Common myeloid progenitor, CD34-positive (primary cell): ENCODE measurements at regions not wholly inside any gene's neighbourhood (a gene's known extent, or its start where the extent isn't known, plus 50 kb on each side); places are given as distances from the start of the nearest gene placed in this dataset.
A peak's percentile ranks its signal among the peaks of the same experiment; 100 is the strongest.
"Not testable (repeated sequence)": the region's sequence is repeated elsewhere in the genome, so short reads cannot be mapped to it uniquely, and the experiment has no call there.

Experiments
- CTCF ChIA-PET: fragments of 350-600 bp; sonication (Branson Sonifier 250); formaldehyde crosslinking; loops from one replicate; lab custom pipeline; 2021; ENCODE audit warnings: antibody characterized with exemption; lab: Charles Lee
- POLR2A ChIA-PET: fragments of 350-600 bp; sonication (Branson Sonifier 250); formaldehyde crosslinking; loops from one replicate; lab custom pipeline; 2021; ENCODE audit warnings: antibody characterized with exemption; lab: Charles Lee
- DNase-seq, 3 donors: peaks; one replicate each; pipeline versions ENCODE4 v3.0.0 to v3.0.0-alpha.2; 2013
- H3K27ac ChIP-seq, 2 experiments: 1 replicate in 1 of 2; 2 replicates in 1 of 2; pipeline ENCODE4 v1.7.0; 2013; ENCODE audit warnings: inconsistent platforms in 2 of 2, low read length in 2 of 2, mild to moderate bottlenecking in 2 of 2, low read depth in 1 of 2, moderate library complexity in 1 of 2; ENCODE audit not compliant: severe bottlenecking in 2 of 2, insufficient read depth in 1 of 2, poor library complexity in 1 of 2
- H3K27me3 ChIP-seq, 5 experiments: replicated peaks in 2 of 5; 1 replicate in 3 of 5; 2 replicates in 2 of 5; pipeline versions ENCODE4 v1.6.1 to v1.7.0; 2013; ENCODE audit warnings: low read length in 4 of 5, mild to moderate bottlenecking in 2 of 5, moderate library complexity in 2 of 5, inconsistent platforms in 1 of 5; ENCODE audit not compliant: insufficient read depth in 5 of 5, control insufficient read depth in 4 of 5
- H3K36me3 ChIP-seq, 4 experiments: 1 replicate in 2 of 4; 2 replicates in 2 of 4; pipeline versions ENCODE4 v1.6.1 to v1.7.0; 2013; ENCODE audit warnings: low read length in 3 of 4, control low read depth in 1 of 4, mild to moderate bottlenecking in 1 of 4; ENCODE audit not compliant: control insufficient read depth in 4 of 4, insufficient read depth in 4 of 4
- H3K4me1 ChIP-seq, 4 experiments: 1 replicate in 3 of 4; 2 replicates in 1 of 4; pipeline versions ENCODE4 v1.6.1 to v1.7.1; 2013; ENCODE audit warnings: low read length in 3 of 4, mild to moderate bottlenecking in 3 of 4, control low read depth in 1 of 4, inconsistent platforms in 1 of 4, moderate library complexity in 1 of 4; ENCODE audit not compliant: control insufficient read depth in 4 of 4, insufficient read depth in 4 of 4; ENCODE audit errors: control extremely low read depth in 1 of 4
- H3K4me3 ChIP-seq, 7 experiments: 1 replicate in 4 of 7; 2 replicates in 3 of 7; pipeline versions ENCODE4 v1.5.1 to v1.7.0; 2013; ENCODE audit warnings: mild to moderate bottlenecking in 7 of 7, low read length in 6 of 7, moderate library complexity in 6 of 7, inconsistent platforms in 2 of 7, low read depth in 2 of 7, control low read depth in 1 of 7; ENCODE audit not compliant: insufficient read depth in 4 of 7, control insufficient read depth in 1 of 7; ENCODE audit errors: extremely low read depth in 1 of 7
- H3K9me3 ChIP-seq, 5 experiments: 1 replicate in 4 of 5; 2 replicates in 1 of 5; pipeline versions ENCODE4 v1.6.1 to v1.7.1; 2013; ENCODE audit warnings: low read length in 4 of 5, mild to moderate bottlenecking in 2 of 5, inconsistent platforms in 1 of 5, low read depth in 1 of 5, moderate library complexity in 1 of 5; ENCODE audit not compliant: control insufficient read depth in 4 of 5, insufficient read depth in 2 of 5; ENCODE audit errors: control extremely low read depth in 1 of 5
- WGBS: methylation state at CpG from one replicate; pipeline ENCODE4 v1.1.5; 2013; ENCODE audit not compliant: insufficient coverage; 5-methylcytosine and 5-hydroxymethylcytosine counted together

DNA sequence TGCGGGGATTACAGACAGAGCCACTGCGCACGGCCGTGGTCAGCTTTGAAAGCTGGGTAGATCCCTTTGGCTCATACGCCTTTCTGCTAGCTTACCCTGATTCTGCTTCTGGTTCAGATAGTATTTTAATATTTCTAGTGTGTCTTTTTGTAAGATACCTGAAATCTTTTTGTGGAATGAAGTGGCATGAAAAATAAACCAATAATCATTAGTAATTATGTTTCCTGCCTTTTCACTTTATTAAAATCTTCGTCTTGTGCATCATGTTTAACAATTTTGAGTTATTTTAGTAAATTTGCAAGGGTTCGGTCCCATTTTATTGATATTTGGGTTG is 82.5 kb upstream of the TNK2 start:
- H3K4me3 ChIP-seq = peak overlapping the region; percentile 39 to 84 (median 77)
- H3K27ac ChIP-seq = peak overlapping the region in 1 of 2 experiments; percentile 77
- H3K9me3 ChIP-seq, CTCF ChIA-PET, POLR2A ChIA-PET, H3K36me3 ChIP-seq, DNase-seq, H3K4me1 ChIP-seq, H3K27me3 ChIP-seq: not testable (repeated sequence)
- WGBS = no CpG with 5 or more reads among the region's 7 CpGs

DNA sequence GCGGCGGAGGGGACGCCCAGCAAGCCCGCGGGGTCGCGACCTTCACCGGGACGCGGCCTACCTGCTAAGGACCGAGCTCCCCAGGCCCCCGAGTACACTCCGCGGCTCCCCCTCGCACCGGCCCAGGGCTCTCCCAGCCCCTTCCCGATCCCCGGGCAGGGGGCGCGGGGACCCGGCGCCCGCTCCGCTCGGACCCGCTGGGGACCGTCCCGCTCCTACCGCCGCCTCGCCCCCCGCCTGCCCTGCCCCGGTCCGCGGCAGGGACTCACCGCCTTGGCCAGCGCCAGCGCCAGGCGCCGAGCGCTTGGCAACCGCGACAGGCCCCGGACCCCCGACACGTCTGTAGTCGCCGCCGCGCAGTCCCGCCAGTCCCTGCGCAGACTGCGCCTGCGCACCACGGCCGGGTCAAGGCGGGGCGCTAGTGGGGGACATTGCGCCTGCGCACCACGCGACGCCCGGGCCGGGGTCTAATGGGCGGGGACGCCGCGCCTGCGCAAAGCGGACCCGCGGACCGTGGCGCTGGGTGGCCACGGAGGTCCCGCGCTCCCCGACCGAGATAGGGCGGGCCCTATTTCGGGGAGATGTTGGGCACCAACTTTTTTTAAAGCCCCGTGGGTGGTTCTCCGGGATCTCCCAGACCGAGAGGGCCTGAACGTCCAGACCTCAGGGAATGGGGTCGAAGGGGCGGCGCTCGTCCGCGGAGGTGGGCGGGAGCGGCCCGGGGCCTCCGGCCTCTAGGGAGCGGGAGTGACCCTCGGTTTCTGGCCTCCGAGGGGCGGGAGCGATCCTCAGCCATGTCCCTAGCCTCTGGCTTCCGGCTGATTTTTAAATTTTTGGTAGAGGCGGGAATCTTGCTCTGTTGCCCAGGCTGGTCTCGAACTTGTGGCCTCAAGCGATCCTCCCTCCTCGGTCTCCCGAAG is 81.8 kb upstream of the TNK2 start:
- POLR2A ChIA-PET, CTCF ChIA-PET, H3K4me1 ChIP-seq, H3K36me3 ChIP-seq, H3K27me3 ChIP-seq, H3K9me3 ChIP-seq: not testable (repeated sequence)
- Histone ChIP-seq H3K4me3 (peak overlapping the region; percentile 39 to 84 (median 77)), H3K27ac (peak overlapping the region in 1 of 2 experiments; percentile 77)
- 3% methylated on average over 35 of the region's 107 CpGs for WGBS
- peak; percentile 84 to 89 (median 85) for DNase-seq

DNA sequence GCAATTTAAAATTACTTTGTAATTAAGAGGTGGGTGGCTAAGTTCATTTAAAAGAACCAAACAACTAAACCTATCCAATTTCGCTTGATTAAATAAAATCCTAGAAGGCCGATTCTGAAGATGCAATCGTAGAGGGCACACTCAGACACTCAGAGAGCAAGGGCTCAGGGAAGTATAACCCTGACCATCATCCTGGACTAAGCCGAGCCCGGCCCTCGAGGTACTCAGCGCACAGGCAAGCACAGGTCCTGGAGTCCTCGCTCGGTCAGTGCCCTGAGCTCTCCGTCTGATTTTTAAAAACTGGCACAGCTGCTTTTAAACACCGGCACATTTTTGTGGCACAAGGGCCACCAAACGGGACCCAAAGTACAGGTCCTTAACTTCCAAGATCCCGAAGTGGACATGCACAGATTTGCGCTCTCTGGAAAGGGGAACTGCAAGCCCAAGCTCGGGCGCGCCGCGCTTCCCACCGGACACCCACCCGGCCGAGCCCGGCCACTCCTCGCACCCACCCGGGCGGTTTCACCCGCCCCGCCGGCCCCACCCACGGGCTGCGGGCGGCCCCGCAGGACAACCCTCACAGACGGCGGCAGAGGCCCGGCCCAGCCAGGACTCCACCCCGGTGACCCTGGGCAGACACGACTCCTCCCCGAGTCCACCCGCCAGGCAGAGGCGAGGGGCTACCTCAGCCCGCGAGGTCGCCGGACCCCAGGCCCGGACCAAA is 81.0 kb upstream of the TNK2 start:
- DNase-seq, H3K36me3 ChIP-seq, H3K4me1 ChIP-seq, CTCF ChIA-PET, H3K27me3 ChIP-seq, POLR2A ChIA-PET, H3K9me3 ChIP-seq: not testable (repeated sequence)
- WGBS = no CpG with 5 or more reads among the region's 46 CpGs
- Histone ChIP-seq H3K27ac (peak overlapping the region in 1 of 2 experiments; percentile 77), H3K4me3 (peak overlapping the region in 6 of 7 experiments; percentile 40 to 78 (median 62))

DNA sequence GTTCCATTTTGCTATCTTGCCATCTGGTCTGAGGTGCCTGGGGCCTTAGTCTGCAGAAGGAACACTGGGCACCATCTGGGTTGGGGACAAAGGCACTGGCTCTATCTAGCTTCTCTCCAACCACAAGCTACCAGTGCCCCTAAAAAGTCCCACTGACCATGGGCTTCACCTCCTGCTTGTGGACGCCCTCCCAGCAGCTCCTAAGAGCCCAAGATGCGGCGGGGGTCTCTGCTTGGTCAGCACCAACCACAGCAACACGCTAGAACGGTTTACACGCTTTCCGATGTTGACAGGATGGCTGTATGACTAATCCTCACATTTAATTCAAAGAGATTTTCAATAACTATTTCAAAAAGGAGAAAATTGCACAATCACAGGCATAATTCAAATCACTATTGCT is 80.4 kb upstream of the TNK2 start:
- H3K27ac ChIP-seq, H3K36me3 ChIP-seq, POLR2A ChIA-PET, DNase-seq, CTCF ChIA-PET, H3K9me3 ChIP-seq, H3K4me3 ChIP-seq, H3K4me1 ChIP-seq, H3K27me3 ChIP-seq: not testable (repeated sequence)
- WGBS = no CpG with 5 or more reads among the region's 7 CpGs

DNA sequence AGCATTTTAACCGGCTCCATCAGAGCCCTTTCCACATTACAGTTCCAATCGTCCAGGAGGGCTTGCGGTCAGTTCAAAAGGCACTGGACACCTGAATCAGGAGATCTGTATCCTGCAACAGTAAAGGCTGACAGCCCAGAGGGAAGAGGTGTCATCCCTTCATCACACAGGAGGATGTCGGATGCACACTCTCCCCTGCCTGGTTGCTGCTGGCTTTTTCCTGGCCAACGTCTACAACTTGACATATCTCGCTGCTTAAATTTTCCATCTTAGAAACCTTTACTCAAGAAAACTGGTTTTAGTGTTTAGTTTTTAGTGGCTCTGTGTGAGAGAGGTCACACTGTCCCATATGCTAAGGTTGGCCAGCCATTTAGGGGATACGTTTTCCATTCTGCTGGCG is 78.7 kb upstream of the TNK2 start:
- WGBS = no CpG with 5 or more reads among the region's 8 CpGs
- H3K9me3 ChIP-seq, CTCF ChIA-PET: not testable (repeated sequence)

DNA sequence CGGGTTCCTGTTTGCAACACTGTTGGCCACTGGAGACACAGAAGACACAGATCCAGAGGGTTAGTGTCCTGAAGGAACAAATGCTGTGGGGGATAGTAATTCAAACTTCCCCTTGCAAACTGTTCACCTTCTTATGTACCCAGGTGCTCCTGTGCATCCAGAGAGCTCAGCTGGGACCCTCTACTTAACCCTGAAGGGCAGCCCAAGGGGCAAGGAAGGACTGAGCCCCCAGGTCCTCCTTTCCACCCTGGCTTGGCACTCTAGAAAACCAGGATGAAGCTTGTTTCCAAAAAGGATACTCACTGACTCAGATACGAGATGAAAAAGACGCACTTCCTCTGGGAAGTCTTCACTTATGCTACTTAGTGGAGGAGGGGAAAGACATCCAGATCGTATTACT is 78.2 kb upstream of the TNK2 start:
- H3K4me1 ChIP-seq, H3K27ac ChIP-seq, H3K27me3 ChIP-seq, H3K4me3 ChIP-seq, CTCF ChIA-PET, DNase-seq, POLR2A ChIA-PET, H3K9me3 ChIP-seq: not testable (repeated sequence)
- no CpG with 5 or more reads among the region's 4 CpGs for WGBS
- H3K36me3 ChIP-seq = peaks cover 0 to 19% (median 5%) of the 10 kb centered on the region in 4 experiments

More for the DNA sequence above, 78.7 kb upstream of the TNK2 start:
- H3K4me1 ChIP-seq, DNase-seq, H3K27me3 ChIP-seq, H3K27ac ChIP-seq, H3K4me3 ChIP-seq, POLR2A ChIA-PET: not testable (repeated sequence)
- peaks cover 0 to 16% (median 4%) of the 10 kb centered on the region in 4 experiments for H3K36me3 ChIP-seq

DNA sequence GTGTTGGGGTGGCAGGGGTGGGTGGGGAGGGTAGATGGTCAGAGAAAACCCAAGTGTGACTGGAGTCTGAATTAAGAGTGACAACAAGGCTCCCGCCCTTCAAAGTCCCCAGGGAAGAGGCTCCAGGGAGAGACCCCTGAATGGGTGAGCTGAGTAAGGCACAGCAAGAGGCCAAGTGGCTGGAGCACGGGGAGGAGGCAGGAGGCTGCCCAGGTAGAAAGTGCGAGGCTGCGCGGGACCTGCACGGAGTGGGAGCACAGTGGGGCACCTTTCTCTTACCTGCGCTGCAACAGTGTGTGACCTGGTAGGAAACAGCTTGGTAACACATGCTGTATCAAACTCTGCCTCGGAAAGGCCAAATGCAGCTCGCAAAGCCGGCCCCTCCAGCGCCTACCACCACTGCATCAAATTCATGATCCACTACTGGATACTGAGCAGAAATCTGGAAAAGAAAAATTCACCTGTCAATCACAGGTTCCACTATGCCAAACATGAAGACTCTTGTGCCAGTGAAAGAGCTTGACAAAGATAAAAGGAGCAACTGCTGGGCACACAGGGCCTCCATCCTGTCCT is 77.1 kb upstream of the TNK2 start:
- H3K27me3 ChIP-seq, POLR2A ChIA-PET, H3K4me1 ChIP-seq, H3K9me3 ChIP-seq, H3K4me3 ChIP-seq, H3K27ac ChIP-seq, CTCF ChIA-PET, DNase-seq: not testable (repeated sequence)
- WGBS = no CpG with 5 or more reads among the region's 11 CpGs
- H3K36me3 ChIP-seq = peaks cover 0 to 19% (median 5%) of the 10 kb centered on the region in 4 experiments
